ENCODE measurements at regions not wholly inside any gene's neighbourhood (a gene's known extent, or its start where the extent isn't known, plus 50 kb on each side); places are given as distances from the start of the nearest gene placed in this dataset.

GRCh38 chr3:147662705-147663104 is 253.5 kb downstream of the ZIC1 start:
- TF ChIP-seq, protein P1, sequence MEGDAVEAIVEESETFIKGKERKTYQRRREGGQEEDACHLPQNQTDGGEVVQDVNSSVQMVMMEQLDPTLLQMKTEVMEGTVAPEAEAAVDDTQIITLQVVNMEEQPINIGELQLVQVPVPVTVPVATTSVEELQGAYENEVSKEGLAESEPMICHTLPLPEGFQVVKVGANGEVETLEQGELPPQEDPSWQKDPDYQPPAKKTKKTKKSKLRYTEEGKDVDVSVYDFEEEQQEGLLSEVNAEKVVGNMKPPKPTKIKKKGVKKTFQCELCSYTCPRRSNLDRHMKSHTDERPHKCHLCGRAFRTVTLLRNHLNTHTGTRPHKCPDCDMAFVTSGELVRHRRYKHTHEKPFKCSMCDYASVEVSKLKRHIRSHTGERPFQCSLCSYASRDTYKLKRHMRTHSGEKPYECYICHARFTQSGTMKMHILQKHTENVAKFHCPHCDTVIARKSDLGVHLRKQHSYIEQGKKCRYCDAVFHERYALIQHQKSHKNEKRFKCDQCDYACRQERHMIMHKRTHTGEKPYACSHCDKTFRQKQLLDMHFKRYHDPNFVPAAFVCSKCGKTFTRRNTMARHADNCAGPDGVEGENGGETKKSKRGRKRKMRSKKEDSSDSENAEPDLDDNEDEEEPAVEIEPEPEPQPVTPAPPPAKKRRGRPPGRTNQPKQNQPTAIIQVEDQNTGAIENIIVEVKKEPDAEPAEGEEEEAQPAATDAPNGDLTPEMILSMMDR (IDR thresholded peaks at IDR 0.05; ENCODE audit: insufficient read depth, low read length, severe bottlenecking) = no peak
- H3K27me3 ChIP-seq (ENCODE audit: control insufficient read depth, insufficient read depth, low read length) = no peaks in the 10 kb centered on the region
- FAIRE-seq = no peak
- H3K4me3 ChIP-seq (ENCODE audit: low read depth, low read length) = no peak overlapping the region
- DNase-seq (ENCODE audit: low read depth) = no peak
- H3K36me3 ChIP-seq (ENCODE audit: control insufficient read depth, insufficient read depth, low read length) = no peaks in the 10 kb centered on the region

- Histone ChIP-seq H3K36me3 (ENCODE audit: control insufficient read depth, insufficient read depth, low read length) (no peaks in the 10 kb centered on the region), H3K27me3 (ENCODE audit: control insufficient read depth, insufficient read depth, low read length) (no peaks in the 10 kb centered on the region), H3K4me3 (ENCODE audit: low read depth, low read length) (no peak overlapping the region)
- TF ChIP-seq, protein P1 (IDR thresholded peaks at IDR 0.05; ENCODE audit: insufficient read depth, low read length, severe bottlenecking) = no peak
- DNase-seq (ENCODE audit: low read depth) = no peak
- FAIRE-seq = no peak
Measured at GRCh38 chr3:147669077-147669476, 259.9 kb downstream of the ZIC1 start.

DNA sequence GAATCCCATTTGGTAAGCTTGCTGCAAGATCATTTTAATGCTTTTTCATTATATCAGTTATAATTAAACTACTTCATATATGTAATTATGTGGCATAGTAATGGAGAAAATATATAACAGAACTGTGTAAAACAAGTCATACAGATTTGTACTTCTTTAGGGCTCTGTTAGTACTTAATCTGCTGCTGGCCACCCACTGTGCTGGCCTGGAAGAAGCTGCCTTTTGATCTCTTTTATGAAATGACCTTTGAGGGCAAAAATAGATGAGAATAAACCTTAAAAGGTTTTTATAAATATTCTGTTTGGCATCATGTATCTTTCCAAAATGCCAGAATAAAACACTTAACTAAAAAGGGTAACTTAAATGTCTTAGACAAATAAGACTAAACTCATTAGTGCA is 262.9 kb downstream of the ZIC1 start:
- no peak for FAIRE-seq
- TF ChIP-seq, protein P1 (IDR thresholded peaks at IDR 0.05; ENCODE audit: insufficient read depth, low read length, severe bottlenecking) = no peak
- no peak overlapping the region for H3K4me3 ChIP-seq (ENCODE audit: low read depth, low read length)
- H3K36me3 ChIP-seq (ENCODE audit: control insufficient read depth, insufficient read depth, low read length) = no peaks in the 10 kb centered on the region
- DNase-seq (ENCODE audit: low read depth) = no peak
- no peaks in the 10 kb centered on the region for H3K27me3 ChIP-seq (ENCODE audit: control insufficient read depth, insufficient read depth, low read length)

DNA sequence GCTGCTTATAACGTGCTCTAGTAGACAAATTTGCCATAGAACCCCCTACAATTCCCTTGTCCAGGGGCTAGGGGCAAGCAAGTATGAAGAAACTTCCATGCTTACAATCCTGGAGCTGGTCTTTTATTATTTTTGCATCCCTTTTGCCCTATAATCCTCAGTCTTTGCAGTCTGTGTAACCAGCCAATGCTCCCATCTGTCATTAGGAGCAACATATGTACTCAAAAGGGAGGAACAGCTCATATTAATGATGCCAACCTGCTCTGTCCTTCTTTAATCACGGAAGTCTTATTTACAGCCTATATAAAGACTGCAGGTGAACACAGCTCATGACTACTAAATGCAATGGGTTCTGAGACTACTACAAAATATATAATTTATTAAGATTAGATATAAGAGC is 263.3 kb downstream of the ZIC1 start:
- no peaks in the 10 kb centered on the region for H3K36me3 ChIP-seq (ENCODE audit: control insufficient read depth, insufficient read depth, low read length)
- no peaks in the 10 kb centered on the region for H3K27me3 ChIP-seq (ENCODE audit: control insufficient read depth, insufficient read depth, low read length)
- no peak overlapping the region for H3K4me3 ChIP-seq (ENCODE audit: low read depth, low read length)
- TF ChIP-seq, protein P1 (IDR thresholded peaks at IDR 0.05; ENCODE audit: insufficient read depth, low read length, severe bottlenecking) = no peak
- no peak for FAIRE-seq
- DNase-seq (ENCODE audit: low read depth) = no peak

DNA sequence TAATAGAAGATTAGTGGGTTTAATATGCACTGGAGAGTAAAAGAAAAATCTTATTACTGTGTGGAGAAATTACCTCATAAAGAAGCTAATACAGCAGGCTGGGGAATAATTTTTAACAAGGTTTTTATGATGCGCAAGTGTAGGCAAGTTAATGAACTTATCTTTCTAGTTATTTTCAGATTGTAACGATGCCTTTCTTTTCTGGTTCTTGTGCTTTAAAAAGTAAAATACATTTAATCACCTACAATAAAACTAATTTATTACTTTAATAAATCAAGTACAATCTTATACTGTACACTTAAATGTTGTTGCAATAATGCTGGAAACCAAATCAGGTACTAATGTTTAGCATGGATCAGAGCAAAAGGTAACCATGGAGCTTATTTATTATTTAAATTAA is 266.6 kb downstream of the ZIC1 start:
- DNase-seq (ENCODE audit: low read depth) (no peak), FAIRE-seq (no peak)
- no peaks in the 10 kb centered on the region for H3K27me3 ChIP-seq (ENCODE audit: control insufficient read depth, insufficient read depth, low read length)
- H3K4me3 ChIP-seq (ENCODE audit: low read depth, low read length) = no peak overlapping the region
- no peaks in the 10 kb centered on the region for H3K36me3 ChIP-seq (ENCODE audit: control insufficient read depth, insufficient read depth, low read length)
- TF ChIP-seq, protein P1 (IDR thresholded peaks at IDR 0.05; ENCODE audit: insufficient read depth, low read length, severe bottlenecking) = no peak

GRCh38 chr3:147680837-147681483 is 271.8 kb downstream of the ZIC1 start:
- FAIRE-seq (no peak), DNase-seq (ENCODE audit: low read depth) (no peak)
- TF ChIP-seq, protein P1 (IDR thresholded peaks at IDR 0.05; ENCODE audit: insufficient read depth, low read length, severe bottlenecking) = no peak
- Histone ChIP-seq H3K4me3 (ENCODE audit: low read depth, low read length) (no peak overlapping the region), H3K27me3 (ENCODE audit: control insufficient read depth, insufficient read depth, low read length) (no peaks in the 10 kb centered on the region), H3K36me3 (ENCODE audit: control insufficient read depth, insufficient read depth, low read length) (no peaks in the 10 kb centered on the region)
